GM12864 (cell line): ENCODE measurements at regions not wholly inside any gene's neighbourhood (a gene's known extent, or its start where the extent isn't known, plus 50 kb on each side); places are given as distances from the start of the nearest gene placed in this dataset.

Source experiments
- DNase-seq: peaks from one replicate; pipeline ENCODE4 v3.0.0-alpha.2; 2011; ENCODE audit warnings: low read depth
- H3K4me3 ChIP-seq: 2 replicates; pipeline ENCODE4 v1.5.1; 2011; ENCODE audit warnings: mild to moderate bottlenecking, low read depth, low read length, control low read depth
- CTCF ChIP-seq: IDR thresholded peaks from 2 replicates; pipeline ENCODE4 v1.5.1; 2011; ENCODE audit warnings: low read depth, mild to moderate bottlenecking, moderate library complexity, low read length, control low read depth, inconsistent platforms; ENCODE audit errors: missing control alignments

GRCh38 chr9:108225149-108225800 is 630.5 kb downstream of the ACTL7B start:
- no peak overlapping the region for H3K4me3 ChIP-seq
- no peak for TF ChIP-seq CTCF
- no peak for DNase-seq

- H3K4me3 ChIP-seq, result no peak overlapping the region
- DNase-seq, result no peak
- no peak for TF ChIP-seq CTCF
Observed at GRCh38 chr9:108224716-108225115, 631.1 kb downstream of the ACTL7B start.

GRCh38 chr9:108219664-108220063 is 636.1 kb downstream of the ACTL7B start:
- TF ChIP-seq CTCF, result no peak
- H3K4me3 ChIP-seq, result no peak overlapping the region
- no peak for DNase-seq

GRCh38 chr9:108217431-108218349 is 638.1 kb downstream of the ACTL7B start:
- no peak for TF ChIP-seq CTCF
- H3K4me3 ChIP-seq, result no peak overlapping the region
- no peak for DNase-seq

GRCh38 chr9:108213511-108213910 is 642.3 kb downstream of the ACTL7B start:
- H3K4me3 ChIP-seq, result no peak overlapping the region
- no peak for TF ChIP-seq CTCF
- DNase-seq, result no peak

- TF ChIP-seq CTCF, result no peak
- DNase-seq, result no peak
- no peak overlapping the region for H3K4me3 ChIP-seq
Observed at GRCh38 chr9:108212184-108212583, 643.6 kb downstream of the ACTL7B start.
